HepG2 (cell line): ENCODE measurements at regions not wholly inside any gene's neighbourhood (a gene's known extent, or its start where the extent isn't known, plus 50 kb on each side); places are given as distances from the start of the nearest gene placed in this dataset.

Experiments
- ATAC-seq: fragments of 200-7000 bp; cut with Tn5 transposase; 3 replicates; pipeline ENCODE4 v1.9.1; 2020; ENCODE audit warnings: mild to moderate bottlenecking, moderate library complexity
- BruUV-seq: library from RNA; stranded (reverse); fragments of 400-500 nt; replicated peaks from 2 replicates; lab custom pipeline; 2021; lab: Mats Ljungman, UMichigan
- CTCF ChIA-PET: fragments of 300-600 bp; formaldehyde crosslinking; extraction: SDS; loops from one replicate; lab custom pipeline; 2021; ENCODE audit warnings: low total read pairs, inconsistent platforms, low intra/inter-chr PET ratio; lab: Yijun Ruan, JAX
- POLR2A ChIA-PET: fragments of 350-600 bp; sonication (Branson Sonifier 250); formaldehyde crosslinking; loops from one replicate; lab custom pipeline; 2020; ENCODE audit warnings: antibody characterized with exemption, inconsistent platforms; lab: Yijun Ruan, JAX
- DNase-seq: peaks from one replicate; pipeline ENCODE4 v3.0.0-alpha.2; 2015; ENCODE audit warnings: low spot score
- FAIRE-seq: peaks from 3 replicates; lab custom pipeline; 2011; peaks lifted over from hg19 to GRCh38; lab: Jason Lieb, UNC
- H2AFZ ChIP-seq: one replicate; pipeline ENCODE4 v1.6.1; 2011; ENCODE audit warnings: low read length, inconsistent platforms
- H3K27ac ChIP-seq: fragments of 300-600 bp; 3 replicates; pipeline ENCODE4 v1.8.0; 2011; ENCODE audit warnings: mixed run types, mild to moderate bottlenecking, mixed read lengths, low read length, inconsistent platforms; ENCODE audit not compliant: insufficient read depth; ENCODE audit errors: extremely low read length
- H3K27me3 ChIP-seq, 2 experiments: fragments of 200-600 bp in 1 of 2; 2 replicates in 1 of 2; 3 replicates in 1 of 2; pipeline versions ENCODE4 v1.6.0 to v1.8.0; 2011; ENCODE audit warnings: low read length in 2 of 2, mild to moderate bottlenecking in 2 of 2, moderate library complexity in 2 of 2, inconsistent platforms in 1 of 2; ENCODE audit not compliant: insufficient read depth in 2 of 2, control insufficient read depth in 1 of 2
- H3K36me3 ChIP-seq, 2 experiments: fragments of 200-600 bp in 1 of 2; replicated peaks in 1 of 2; 2 replicates in 1 of 2; 3 replicates in 1 of 2; pipeline versions ENCODE4 v1.5.1 to v1.8.0; 2011; ENCODE audit warnings: low read length in 2 of 2, inconsistent platforms in 1 of 2; ENCODE audit not compliant: insufficient read depth in 2 of 2, control insufficient read depth in 1 of 2
- H3K4me1 ChIP-seq: 2 replicates; pipeline ENCODE4 v1.5.1; 2012; ENCODE audit warnings: low read length, inconsistent platforms; ENCODE audit not compliant: insufficient read depth
- H3K4me2 ChIP-seq: 2 replicates; pipeline ENCODE4 v1.6.0; 2011; ENCODE audit warnings: low read depth, low read length, inconsistent platforms
- H3K4me3 ChIP-seq, 3 experiments: fragments of 200-600 bp in 1 of 3; sonication (generic), shearing (Covaris generic) in 1 of 3; replicated peaks in 1 of 3; 2 replicates each; pipeline ENCODE4 v1.5.1; 2011 to 2016; ENCODE audit warnings: low read length in 3 of 3, inconsistent platforms in 2 of 3, low read depth in 2 of 3, mild to moderate bottlenecking in 2 of 3, control low read depth in 1 of 3, mixed read lengths in 1 of 3; ENCODE audit not compliant: insufficient read depth in 1 of 3
- H3K79me2 ChIP-seq: one replicate; pipeline ENCODE4 v1.6.1; 2011; ENCODE audit warnings: low read length, inconsistent platforms; ENCODE audit not compliant: insufficient read depth
- H3K9ac ChIP-seq: 2 replicates; pipeline ENCODE4 v1.6.0; 2011; ENCODE audit warnings: mild to moderate bottlenecking, low read depth, low read length, inconsistent platforms; ENCODE audit not compliant: insufficient read depth
- H3K9me3 ChIP-seq: 2 replicates; pipeline ENCODE4 v1.5.1; 2012; ENCODE audit warnings: mild to moderate bottlenecking, low read length
- H4K20me1 ChIP-seq: 2 replicates; pipeline ENCODE4 v1.6.0; 2011; ENCODE audit warnings: inconsistent platforms, mild to moderate bottlenecking, low read length, moderate library complexity; ENCODE audit not compliant: insufficient read depth
- ATRX ChIP-seq: sonication (generic); formaldehyde crosslinking; IDR thresholded peaks from 2 replicates; pipeline ENCODE4 v1.4.0; 2020; ENCODE audit warnings: missing genetic modification reagents, borderline replicate concordance
- CBX2 ChIP-seq, 2 experiments: fragments of 200-600 bp in 1 of 2; sonication (generic); formaldehyde crosslinking in 1 of 2; IDR thresholded peaks; 2 replicates each; pipeline versions ENCODE4 v1.7.0 to v1.8.1; 2018 to 2022; ENCODE audit warnings: low read depth in 2 of 2, low read length in 1 of 2, mild to moderate bottlenecking in 1 of 2, missing genetic modification reagents in 1 of 2
- CC2D1A ChIP-seq: sonication (generic); formaldehyde crosslinking; IDR thresholded peaks from 2 replicates; pipeline ENCODE4 v1.8.1; 2023; ENCODE audit warnings: mild to moderate bottlenecking, missing genetic modification reagents
- ELK4 ChIP-seq: sonication (generic); formaldehyde crosslinking; IDR thresholded peaks from 2 replicates; pipeline ENCODE4 v1.9.0; 2021; ENCODE audit warnings: missing genetic modification reagents, borderline replicate concordance
- ETV6 ChIP-seq: sonication (generic); formaldehyde crosslinking; conservative IDR thresholded peaks from 2 replicates; pipeline ENCODE4 v1.4.0; 2020; ENCODE audit warnings: missing genetic modification reagents
- GFI1 ChIP-seq: sonication (generic); formaldehyde crosslinking; IDR thresholded peaks from 2 replicates; pipeline ENCODE4 v1.5.0; 2020; ENCODE audit warnings: missing genetic modification reagents, mild to moderate bottlenecking, borderline replicate concordance
- KMT2A ChIP-seq: sonication (generic); formaldehyde crosslinking; IDR thresholded peaks from 2 replicates; pipeline ENCODE4 v1.4.0; 2020; ENCODE audit warnings: missing genetic modification reagents
- MIXL1 ChIP-seq: IDR thresholded peaks from 2 replicates; pipeline ENCODE4 v1.6.1; 2016
- NFKB2 ChIP-seq: sonication (generic); formaldehyde crosslinking; IDR thresholded peaks from 2 replicates; pipeline ENCODE4 v1.4.0; 2020; ENCODE audit warnings: missing genetic modification reagents, borderline replicate concordance
- PRDM10 ChIP-seq: sonication (generic); formaldehyde crosslinking; IDR thresholded peaks from 2 replicates; pipeline ENCODE4 v1.4.0; 2020; ENCODE audit warnings: low read depth, missing genetic modification reagents
- PREB ChIP-seq: sonication (generic); formaldehyde crosslinking; IDR thresholded peaks from 2 replicates; pipeline ENCODE4 v1.4.0; 2020; ENCODE audit warnings: missing genetic modification reagents
- RBFOX2 ChIP-seq: fragments of 200-400 bp; formaldehyde crosslinking; IDR thresholded peaks from 2 replicates; pipeline ENCODE4 v1.6.1; 2017; ENCODE audit warnings: low read depth, mild to moderate bottlenecking, low read length
- SOX13 ChIP-seq, 3 experiments: fragments of 450-650 bp in 1 of 3; sonication (generic) in 1 of 3; formaldehyde crosslinking in 1 of 3; IDR thresholded peaks in 2 of 3; conservative IDR thresholded peaks in 1 of 3; 2 replicates each; pipeline versions ENCODE4 v1.5.0 to v1.6.1; 2016 to 2020; ENCODE audit warnings: antibody characterized with exemption in 1 of 3, mild to moderate bottlenecking in 1 of 3, missing compliant biosample characterization in 1 of 3, missing genetic modification reagents in 1 of 3, moderate library complexity in 1 of 3
- XRCC5 ChIP-seq: fragments of 200-400 bp; formaldehyde crosslinking; optimal IDR thresholded peaks from 2 replicates; pipeline ENCODE3; 2017; ENCODE audit warnings: mild to moderate bottlenecking, low read length
- ZBTB7A ChIP-seq: sonication (generic); formaldehyde crosslinking; IDR thresholded peaks from 2 replicates; pipeline ENCODE4 v1.8.0; 2022; ENCODE audit warnings: mild to moderate bottlenecking, missing genetic modification reagents
- ZNF275 ChIP-seq: sonication (generic); formaldehyde crosslinking; IDR thresholded peaks from 2 replicates; pipeline ENCODE4 v1.8.0; 2022; ENCODE audit warnings: missing genetic modification reagents, mild to moderate bottlenecking, inconsistent platforms, borderline replicate concordance
- ZNF703 ChIP-seq: sonication (generic); formaldehyde crosslinking; IDR thresholded peaks from 2 replicates; pipeline ENCODE4 v1.5.1; 2020; ENCODE audit warnings: missing genetic modification reagents, mild to moderate bottlenecking, moderate library complexity, borderline replicate concordance
- ZNF850 ChIP-seq: sonication (generic); formaldehyde crosslinking; conservative IDR thresholded peaks from 2 replicates; pipeline ENCODE4 v1.9.0; 2021; ENCODE audit warnings: mild to moderate bottlenecking, missing genetic modification reagents
- WGBS: methylation state at CpG from one replicate; pipeline ENCODE4 v1.1.6; 2017; ENCODE audit warnings: low lambda C conversion rate; 5-methylcytosine and 5-hydroxymethylcytosine counted together
- in situ Hi-C: cut with HindIII; loops from 2 replicates; pipeline ENCODE4 v1.10.0; 2017; ENCODE audit warnings: low pct_unique_long_range_greater_than_20kb; ENCODE audit not compliant: extremely low pct_ligation_motif_present
- intact Hi-C: fragments of 100-400 bp; cut with micrococcal nuclease; formaldehyde crosslinking; loops from one replicate; pipeline ENCODE4 v1.10.0; 2022; ENCODE audit not compliant: unreplicated experiment

- no peaks in the 10 kb centered on the region for H3K79me2 ChIP-seq
Measured at GRCh38 chr19:28446511-28446910, 766.4 kb downstream of the UQCRFS1 start.

More at GRCh38 chr19:28446511-28446910, 766.4 kb downstream of the UQCRFS1 start:
- CTCF ChIA-PET = no interaction called here
- H2AFZ ChIP-seq = no peak overlapping the region
- no peaks in the 10 kb centered on the region for H3K36me3 ChIP-seq
- BruUV-seq = no TSS peak
- TF ChIP-seq KMT2A (CRISPR knock-in tag) (no peak), RBFOX2 (no peak), NFKB2 (CRISPR knock-in tag) (no peak), ATRX (CRISPR knock-in tag) (no peak), ELK4 (CRISPR knock-in tag) (no peak), ZNF850 (CRISPR knock-in tag) (no peak), ZBTB7A (CRISPR knock-in tag) (no peak), GFI1 (CRISPR knock-in tag) (no peak), PRDM10 (CRISPR knock-in tag) (no peak), ZNF275 (CRISPR knock-in tag) (no peak), SOX13 (IDR thresholded peaks at IDR 0.05) (no peak), SOX13 (CRISPR knock-in tag; conservative IDR thresholded peaks at IDR 0.05 in 1 of 2, IDR thresholded peaks at IDR 0.05 in 1 of 2) (no peak), CBX2 (IDR thresholded peaks at IDR 0.05; ENCODE audit: low read depth, low read length) (no peak), CBX2 (CRISPR knock-in tag; IDR thresholded peaks at IDR 0.05; ENCODE audit: low read depth) (no peak), MIXL1 (CRISPR knock-in tag) (no peak), ZNF703 (CRISPR knock-in tag) (no peak), ETV6 (CRISPR knock-in tag) (no peak), PREB (CRISPR knock-in tag) (no peak), CC2D1A (no peak), XRCC5 (no peak)
- TF ChIP-seq, all 625 proteins: peak for 0
- no peaks in the 10 kb centered on the region for H3K4me1 ChIP-seq
- H4K20me1 ChIP-seq = no peaks in the 10 kb centered on the region
- ATAC-seq = no peak
- in situ Hi-C loops (no loop called here), intact Hi-C loops (no loop called here)
- no peak for FAIRE-seq
- H3K27me3 ChIP-seq = no peaks in the 10 kb centered on the region
- POLR2A ChIA-PET = no interaction called here
- peaks cover 87% of the 10 kb centered on the region for H3K9me3 ChIP-seq
- no peak overlapping the region for H3K27ac ChIP-seq
- WGBS = 33% methylated on average over 7 of the region's 12 CpGs
- no peak overlapping the region for H3K4me3 ChIP-seq
- no peak overlapping the region for H3K9ac ChIP-seq
- H3K4me2 ChIP-seq = no peak overlapping the region
- DNase-seq = no peak
